ENCODE measurements at regions not wholly inside any gene's neighbourhood (a gene's known extent, or its start where the extent isn't known, plus 50 kb on each side); places are given as distances from the start of the nearest gene placed in this dataset.

GRCh38 chr7:22610951-22611757 is 111.2 kb upstream of the STEAP1B start:
- Mint-ChIP-seq H3K4me3 (no peak overlapping the region), H3K27ac (no peak overlapping the region), H3K9me3 (peaks cover 0 to 4% (median 0%) of the 10 kb centered on the region in 8 donors), H3K36me3 (no peaks in the 10 kb centered on the region), H3K27me3 (peaks cover 10% of the 10 kb centered on the region in 2 donors), H3K4me1 (no peaks in the 10 kb centered on the region)
- H3K4me1 ChIP-seq (ENCODE audit: insufficient read depth, low read length): no peaks in the 10 kb centered on the region
- H3K36me3 ChIP-seq (ENCODE audit: insufficient read depth, low read length): no peaks in the 10 kb centered on the region
- H3K4me3 ChIP-seq (ENCODE audit: low read length in 2 of 2): no peak overlapping the region
- ChIA-PET POLR2A (ENCODE audit: partially characterized antibody) (no interaction called here), CTCF (ENCODE audit: partially characterized antibody) (no interaction called here)
- H3K27ac ChIP-seq (ENCODE audit: low read depth, low read length): no peak overlapping the region
- H3K27me3 ChIP-seq (ENCODE audit: insufficient read depth, low read length): no peaks in the 10 kb centered on the region
- DNase-seq: no peak
- no peaks in the 10 kb centered on the region for H3K9me3 ChIP-seq (ENCODE audit: control insufficient read depth in 1 of 2, low read length in 2 of 2)
- intact Hi-C loops (cut with micrococcal nuclease): no loop called here

- Mint-ChIP-seq H3K9me3 (peaks cover 0 to 1% (median 0%) of the 10 kb centered on the region in 8 donors), H3K27ac (no peak overlapping the region), H3K27me3 (peaks cover 10% of the 10 kb centered on the region in 2 donors), H3K4me1 (no peaks in the 10 kb centered on the region), H3K4me3 (no peak overlapping the region), H3K36me3 (no peaks in the 10 kb centered on the region)
- H3K27ac ChIP-seq (ENCODE audit: low read depth, low read length): no peak overlapping the region
- intact Hi-C loops (cut with micrococcal nuclease): no loop called here
- no peak for DNase-seq
- H3K4me3 ChIP-seq (ENCODE audit: low read length in 2 of 2): no peak overlapping the region
- H3K4me1 ChIP-seq (ENCODE audit: insufficient read depth, low read length): no peaks in the 10 kb centered on the region
- ChIA-PET POLR2A (ENCODE audit: partially characterized antibody) (no interaction called here), CTCF (ENCODE audit: partially characterized antibody) (no interaction called here)
- no peaks in the 10 kb centered on the region for H3K36me3 ChIP-seq (ENCODE audit: insufficient read depth, low read length)
- no peaks in the 10 kb centered on the region for H3K9me3 ChIP-seq (ENCODE audit: control insufficient read depth in 1 of 2, low read length in 2 of 2)
- H3K27me3 ChIP-seq (ENCODE audit: insufficient read depth, low read length): no peaks in the 10 kb centered on the region
These were observed 110.3 kb upstream of the STEAP1B start for GRCh38 chr7:22610263-22610662.

- Histone ChIP-seq H3K36me3 (ENCODE audit: insufficient read depth, low read length) (no peaks in the 10 kb centered on the region), H3K27me3 (ENCODE audit: insufficient read depth, low read length) (no peaks in the 10 kb centered on the region), H3K4me1 (ENCODE audit: insufficient read depth, low read length) (no peaks in the 10 kb centered on the region), H3K4me3 (ENCODE audit: low read length in 2 of 2) (no peak overlapping the region), H3K9me3 (ENCODE audit: control insufficient read depth in 1 of 2, low read length in 2 of 2) (no peaks in the 10 kb centered on the region), H3K27ac (ENCODE audit: low read depth, low read length) (no peak overlapping the region)
- intact Hi-C loops (cut with micrococcal nuclease): no loop called here
- Mint-ChIP-seq H3K27ac (no peak overlapping the region), H3K27me3 (peaks cover 6 to 8% of the 10 kb centered on the region in 2 donors), H3K4me1 (no peaks in the 10 kb centered on the region), H3K4me3 (no peak overlapping the region), H3K9me3 (peaks cover 0 to 1% (median 0%) of the 10 kb centered on the region in 8 donors), H3K36me3 (no peaks in the 10 kb centered on the region)
- DNase-seq: no peak
- CTCF ChIA-PET (ENCODE audit: partially characterized antibody): no interaction called here
- POLR2A ChIA-PET (ENCODE audit: partially characterized antibody): no interaction called here
These were observed 107.2 kb upstream of the STEAP1B start for GRCh38 chr7:22607180-22607579.

GRCh38 chr7:22604246-22604645 is 104.3 kb upstream of the STEAP1B start:
- H3K27me3 Mint-ChIP-seq: peaks cover 2 to 3% of the 10 kb centered on the region in 2 donors

GRCh38 chr7:22601812-22602565 is 102.0 kb upstream of the STEAP1B start:
- peaks cover 0 to 1% (median 0%) of the 10 kb centered on the region in 8 donors for H3K9me3 Mint-ChIP-seq
- H3K36me3 Mint-ChIP-seq: no peaks in the 10 kb centered on the region
- Histone ChIP-seq H3K9me3 (ENCODE audit: control insufficient read depth in 1 of 2, low read length in 2 of 2) (no peaks in the 10 kb centered on the region), H3K27me3 (ENCODE audit: insufficient read depth, low read length) (no peaks in the 10 kb centered on the region), H3K27ac (ENCODE audit: low read depth, low read length) (no peak overlapping the region), H3K4me1 (ENCODE audit: insufficient read depth, low read length) (no peaks in the 10 kb centered on the region), H3K4me3 (ENCODE audit: low read length in 2 of 2) (no peak overlapping the region), H3K36me3 (ENCODE audit: insufficient read depth, low read length) (no peaks in the 10 kb centered on the region)
- POLR2A ChIA-PET (ENCODE audit: partially characterized antibody): no interaction called here
- DNase-seq: no peak
- H3K27me3 Mint-ChIP-seq: peaks cover 2 to 3% of the 10 kb centered on the region in 2 donors
- intact Hi-C loops (cut with micrococcal nuclease): no loop called here
- H3K4me3 Mint-ChIP-seq: no peak overlapping the region
- H3K27ac Mint-ChIP-seq: no peak overlapping the region
- no peaks in the 10 kb centered on the region for H3K4me1 Mint-ChIP-seq
- CTCF ChIA-PET (ENCODE audit: partially characterized antibody): no interaction called here

More at GRCh38 chr7:22604246-22604645, 104.3 kb upstream of the STEAP1B start:
- H3K4me1 Mint-ChIP-seq: no peaks in the 10 kb centered on the region
- no peak for DNase-seq
- ChIA-PET CTCF (ENCODE audit: partially characterized antibody) (interaction anchor here (0.6 to 1.4 kb wide), 2 partner anchors 44 to 482 kb away, joined by 3 to 4 read pairs; no protein-coding TSS in a partner anchor), POLR2A (ENCODE audit: partially characterized antibody) (no interaction called here)
- intact Hi-C loops (cut with micrococcal nuclease): no loop called here
- H3K27me3 ChIP-seq (ENCODE audit: insufficient read depth, low read length): no peaks in the 10 kb centered on the region
- H3K9me3 Mint-ChIP-seq: peaks cover 0 to 1% (median 0%) of the 10 kb centered on the region in 8 donors
- H3K27ac ChIP-seq (ENCODE audit: low read depth, low read length): no peak overlapping the region
- no peak overlapping the region for H3K27ac Mint-ChIP-seq
- H3K9me3 ChIP-seq (ENCODE audit: control insufficient read depth in 1 of 2, low read length in 2 of 2): no peaks in the 10 kb centered on the region
- H3K36me3 Mint-ChIP-seq: no peaks in the 10 kb centered on the region
- H3K36me3 ChIP-seq (ENCODE audit: insufficient read depth, low read length): no peaks in the 10 kb centered on the region
- H3K4me1 ChIP-seq (ENCODE audit: insufficient read depth, low read length): no peaks in the 10 kb centered on the region
- no peak overlapping the region for H3K4me3 ChIP-seq (ENCODE audit: low read length in 2 of 2)
- no peak overlapping the region for H3K4me3 Mint-ChIP-seq

GRCh38 chr7:22601408-22601807 is 101.4 kb upstream of the STEAP1B start:
- no peak overlapping the region for H3K27ac Mint-ChIP-seq
- H3K36me3 ChIP-seq (ENCODE audit: insufficient read depth, low read length): no peaks in the 10 kb centered on the region
- intact Hi-C loops (cut with micrococcal nuclease): no loop called here
- H3K9me3 ChIP-seq (ENCODE audit: control insufficient read depth in 1 of 2, low read length in 2 of 2): no peaks in the 10 kb centered on the region
- peaks cover 2 to 3% of the 10 kb centered on the region in 2 donors for H3K27me3 Mint-ChIP-seq
- no peaks in the 10 kb centered on the region for H3K27me3 ChIP-seq (ENCODE audit: insufficient read depth, low read length)
- no peaks in the 10 kb centered on the region for H3K36me3 Mint-ChIP-seq
- H3K4me1 Mint-ChIP-seq: no peaks in the 10 kb centered on the region
- POLR2A ChIA-PET (ENCODE audit: partially characterized antibody): no interaction called here
- H3K4me3 ChIP-seq (ENCODE audit: low read length in 2 of 2): no peak overlapping the region
- no peak overlapping the region for H3K27ac ChIP-seq (ENCODE audit: low read depth, low read length)
- H3K4me1 ChIP-seq (ENCODE audit: insufficient read depth, low read length): no peaks in the 10 kb centered on the region
- CTCF ChIA-PET (ENCODE audit: partially characterized antibody): no interaction called here
- peaks cover 0 to 1% (median 0%) of the 10 kb centered on the region in 8 donors for H3K9me3 Mint-ChIP-seq
- no peak overlapping the region for H3K4me3 Mint-ChIP-seq
- DNase-seq: no peak

GRCh38 chr7:22601003-22601402 is 101.0 kb upstream of the STEAP1B start:
- intact Hi-C loops (cut with micrococcal nuclease): no loop called here
- CTCF ChIA-PET (ENCODE audit: partially characterized antibody): no interaction called here
- no peaks in the 10 kb centered on the region for H3K4me1 Mint-ChIP-seq

More at GRCh38 chr7:22601003-22601402, 101.0 kb upstream of the STEAP1B start:
- Mint-ChIP-seq H3K27ac (no peak overlapping the region), H3K9me3 (peaks cover 0 to 1% (median 0%) of the 10 kb centered on the region in 8 donors), H3K27me3 (peaks cover 2 to 3% of the 10 kb centered on the region in 2 donors), H3K4me3 (no peak overlapping the region), H3K36me3 (no peaks in the 10 kb centered on the region)
- H3K4me3 ChIP-seq (ENCODE audit: low read length in 2 of 2): no peak overlapping the region
- H3K36me3 ChIP-seq (ENCODE audit: insufficient read depth, low read length): no peaks in the 10 kb centered on the region
- no peak for DNase-seq
- no peaks in the 10 kb centered on the region for H3K4me1 ChIP-seq (ENCODE audit: insufficient read depth, low read length)
- no peaks in the 10 kb centered on the region for H3K27me3 ChIP-seq (ENCODE audit: insufficient read depth, low read length)
- no peaks in the 10 kb centered on the region for H3K9me3 ChIP-seq (ENCODE audit: control insufficient read depth in 1 of 2, low read length in 2 of 2)
- no peak overlapping the region for H3K27ac ChIP-seq (ENCODE audit: low read depth, low read length)
- POLR2A ChIA-PET (ENCODE audit: partially characterized antibody): no interaction called here
